Glutamatergic neuron (in vitro differentiated cells): ENCODE measurements at regions not wholly inside any gene's neighbourhood (a gene's known extent, or its start where the extent isn't known, plus 50 kb on each side); places are given as distances from the start of the nearest gene placed in this dataset.
"Not testable (repeated sequence)": the region's sequence is repeated elsewhere in the genome, so short reads cannot be mapped to it uniquely, and the experiment has no call there.

Experiments
- DNase-seq: peaks from one replicate; pipeline ENCODE4 v3.0.0; 2022
- H3K27ac Mint-ChIP-seq: one replicate; pipeline ENCODE4 v1.8.0; 2020; ENCODE audit warnings: mild to moderate bottlenecking, mixed read lengths, inconsistent platforms; ENCODE audit not compliant: unreplicated experiment
- H3K27me3 Mint-ChIP-seq: one replicate; pipeline ENCODE4 v1.8.0; 2020; ENCODE audit warnings: mild to moderate bottlenecking, moderate library complexity, mixed read lengths, inconsistent platforms; ENCODE audit not compliant: unreplicated experiment
- H3K36me3 Mint-ChIP-seq: one replicate; pipeline ENCODE4 v1.8.0; 2020; ENCODE audit warnings: mild to moderate bottlenecking, mixed read lengths, inconsistent platforms; ENCODE audit not compliant: unreplicated experiment
- H3K4me1 Mint-ChIP-seq: one replicate; pipeline ENCODE4 v1.8.0; 2020; ENCODE audit warnings: mild to moderate bottlenecking, low read depth, mixed read lengths, inconsistent platforms; ENCODE audit not compliant: unreplicated experiment
- H3K4me3 Mint-ChIP-seq: one replicate; pipeline ENCODE4 v1.8.0; 2020; ENCODE audit warnings: mild to moderate bottlenecking, mixed read lengths, inconsistent platforms; ENCODE audit not compliant: unreplicated experiment
- H3K9me3 Mint-ChIP-seq: one replicate; pipeline ENCODE4 v1.8.0; 2020; ENCODE audit warnings: mild to moderate bottlenecking, moderate library complexity, mixed read lengths, inconsistent platforms; ENCODE audit not compliant: unreplicated experiment
- TF ChIP-seq, protein P1 (sequence below): fragments of 200-600 bp; sonication (generic); IDR thresholded peaks from one replicate; pipeline ENCODE4 v1.5.0; 2021; ENCODE audit not compliant: partially characterized antibody, unreplicated experiment

DNA sequence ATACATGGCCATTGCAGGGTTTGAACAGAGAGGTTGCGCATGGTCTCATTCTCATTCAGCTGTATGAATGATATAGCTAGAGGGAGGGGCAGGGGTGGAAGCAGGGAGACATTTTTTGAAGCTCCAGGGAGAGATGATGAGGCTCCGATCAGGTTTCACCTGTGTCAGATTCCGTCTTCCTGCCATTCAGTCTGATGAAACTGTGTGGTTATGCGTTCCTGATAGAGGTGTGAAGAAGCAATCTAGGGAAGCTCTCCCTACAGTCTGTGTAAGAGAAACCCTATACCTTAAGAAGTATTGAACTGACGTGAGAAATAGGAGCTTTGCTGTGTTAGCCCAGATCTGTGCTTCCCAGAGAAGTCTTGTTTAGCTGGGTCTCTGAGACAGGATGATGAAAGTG lies 171.9 kb upstream of the NDN start:
- Mint-ChIP-seq H3K4me1 (peaks cover 8% of the 10 kb centered on the region), H3K36me3 (no peaks in the 10 kb centered on the region), H3K9me3 (peaks cover 3% of the 10 kb centered on the region), H3K27me3 (no peaks in the 10 kb centered on the region), H3K27ac (no peak overlapping the region), H3K4me3 (no peak overlapping the region)
- TF ChIP-seq, protein P1, sequence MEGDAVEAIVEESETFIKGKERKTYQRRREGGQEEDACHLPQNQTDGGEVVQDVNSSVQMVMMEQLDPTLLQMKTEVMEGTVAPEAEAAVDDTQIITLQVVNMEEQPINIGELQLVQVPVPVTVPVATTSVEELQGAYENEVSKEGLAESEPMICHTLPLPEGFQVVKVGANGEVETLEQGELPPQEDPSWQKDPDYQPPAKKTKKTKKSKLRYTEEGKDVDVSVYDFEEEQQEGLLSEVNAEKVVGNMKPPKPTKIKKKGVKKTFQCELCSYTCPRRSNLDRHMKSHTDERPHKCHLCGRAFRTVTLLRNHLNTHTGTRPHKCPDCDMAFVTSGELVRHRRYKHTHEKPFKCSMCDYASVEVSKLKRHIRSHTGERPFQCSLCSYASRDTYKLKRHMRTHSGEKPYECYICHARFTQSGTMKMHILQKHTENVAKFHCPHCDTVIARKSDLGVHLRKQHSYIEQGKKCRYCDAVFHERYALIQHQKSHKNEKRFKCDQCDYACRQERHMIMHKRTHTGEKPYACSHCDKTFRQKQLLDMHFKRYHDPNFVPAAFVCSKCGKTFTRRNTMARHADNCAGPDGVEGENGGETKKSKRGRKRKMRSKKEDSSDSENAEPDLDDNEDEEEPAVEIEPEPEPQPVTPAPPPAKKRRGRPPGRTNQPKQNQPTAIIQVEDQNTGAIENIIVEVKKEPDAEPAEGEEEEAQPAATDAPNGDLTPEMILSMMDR, result no peak
- DNase-seq, result no peak

DNA sequence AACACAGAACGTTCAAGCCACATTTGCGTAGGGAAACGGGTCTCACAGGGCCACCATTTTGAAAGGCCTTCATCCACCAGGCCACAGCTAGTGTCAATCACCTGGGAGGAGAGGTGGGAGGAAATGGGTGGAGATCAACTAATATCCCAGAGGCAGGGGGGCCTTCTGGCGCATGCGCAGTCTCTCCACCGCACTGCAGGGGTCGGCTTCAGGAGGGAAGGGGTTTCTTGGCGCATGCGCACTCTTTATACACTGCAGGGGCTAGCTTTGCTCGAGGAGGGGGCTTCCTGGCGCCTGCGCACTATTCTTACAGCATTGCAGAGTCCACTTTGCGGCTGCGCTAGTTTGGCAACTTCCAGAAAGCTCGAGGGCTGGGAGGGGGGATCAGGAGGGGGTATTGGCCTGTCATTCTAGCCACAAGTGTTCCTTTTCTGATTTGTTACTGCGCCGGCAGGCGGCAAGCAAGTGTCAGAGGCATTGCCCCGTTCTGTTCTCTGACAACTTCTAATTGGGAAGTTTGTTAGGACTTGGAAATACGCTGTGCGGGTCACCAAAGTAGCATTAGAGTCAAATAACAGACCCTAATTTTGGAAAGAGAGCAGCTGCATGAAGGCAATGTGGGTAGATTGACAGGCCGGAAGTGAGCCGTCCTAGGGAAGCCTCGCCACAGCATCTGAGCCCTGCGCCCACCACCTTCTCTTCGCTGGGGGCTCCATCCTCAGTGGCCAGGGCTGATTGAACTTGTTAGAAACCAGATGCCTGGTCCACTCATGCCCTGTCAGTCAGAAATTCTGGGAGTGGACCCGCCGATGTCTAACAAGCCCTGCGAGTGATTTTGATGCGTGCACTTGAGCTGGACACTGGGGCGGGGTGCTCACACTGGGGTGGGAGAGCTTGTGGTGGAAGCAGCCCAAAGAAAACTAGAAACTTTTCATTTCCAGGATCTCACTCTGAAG lies 173.5 kb upstream of the NDN start:
- no peaks in the 10 kb centered on the region for H3K36me3 Mint-ChIP-seq
- no peak overlapping the region for H3K27ac Mint-ChIP-seq
- peaks cover 3% of the 10 kb centered on the region for H3K9me3 Mint-ChIP-seq
- H3K4me1 Mint-ChIP-seq, result peaks cover 8% of the 10 kb centered on the region
- no peaks in the 10 kb centered on the region for H3K27me3 Mint-ChIP-seq
- TF ChIP-seq, protein P1, result no peak
- DNase-seq, result no peak
- no peak overlapping the region for H3K4me3 Mint-ChIP-seq

DNA sequence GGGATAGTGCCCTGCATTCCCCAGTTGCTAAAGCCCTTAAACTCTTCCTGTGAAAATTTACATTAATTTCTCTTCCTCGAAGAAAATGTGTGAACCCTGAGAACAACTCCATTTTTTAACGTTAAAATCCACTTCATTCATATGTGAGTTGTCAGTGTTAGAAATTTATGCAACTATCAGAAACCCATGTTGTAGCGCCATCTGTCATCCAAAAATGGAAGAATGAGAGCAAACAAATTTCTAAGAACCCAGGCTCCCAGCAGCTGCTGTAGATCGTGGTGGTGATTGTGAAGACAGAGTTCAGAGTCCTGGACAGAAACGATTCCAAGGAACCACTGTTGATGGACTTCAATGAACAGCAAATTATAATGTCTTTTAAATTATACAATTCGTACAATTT lies 179.7 kb upstream of the NDN start:
- H3K27ac Mint-ChIP-seq, result no peak overlapping the region

DNA sequence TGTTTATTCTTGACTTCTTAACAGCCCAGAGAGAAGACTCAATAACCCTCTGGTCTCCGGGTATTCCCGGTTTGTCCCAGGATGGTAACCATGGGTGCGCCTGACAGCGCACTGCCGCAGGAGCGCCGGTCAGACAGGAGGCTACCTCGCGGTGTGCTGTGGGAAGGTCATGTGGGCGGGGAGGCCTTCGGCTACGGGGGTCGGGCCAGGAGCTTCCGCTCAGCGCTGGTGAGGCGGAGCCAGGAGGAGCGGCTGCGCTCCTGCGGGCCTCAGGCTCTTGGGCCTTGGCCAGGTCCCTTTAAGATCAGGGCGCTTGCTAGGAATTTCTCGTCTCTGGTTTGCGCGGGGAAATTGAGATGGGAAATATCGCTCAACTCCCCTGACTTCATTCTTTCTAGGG lies 182.3 kb upstream of the NDN start:
- no peaks in the 10 kb centered on the region for H3K36me3 Mint-ChIP-seq
- peak; percentile 85 for DNase-seq
- H3K27ac Mint-ChIP-seq, result peak overlapping the region; percentile 82
- H3K27me3 Mint-ChIP-seq, result no peaks in the 10 kb centered on the region
- H3K9me3 Mint-ChIP-seq, result no peaks in the 10 kb centered on the region
- H3K4me1 Mint-ChIP-seq, result peaks cover 2% of the 10 kb centered on the region
- H3K4me3 Mint-ChIP-seq, result peak overlapping the region; percentile 90
- TF ChIP-seq, protein P1, result no peak

More for the DNA sequence above, 179.7 kb upstream of the NDN start:
- no peaks in the 10 kb centered on the region for H3K27me3 Mint-ChIP-seq
- TF ChIP-seq, protein P1, result no peak
- DNase-seq, result no peak
- peaks cover 2% of the 10 kb centered on the region for H3K4me1 Mint-ChIP-seq
- no peaks in the 10 kb centered on the region for H3K36me3 Mint-ChIP-seq
- H3K4me3 Mint-ChIP-seq, result no peak overlapping the region
- no peaks in the 10 kb centered on the region for H3K9me3 Mint-ChIP-seq

DNA sequence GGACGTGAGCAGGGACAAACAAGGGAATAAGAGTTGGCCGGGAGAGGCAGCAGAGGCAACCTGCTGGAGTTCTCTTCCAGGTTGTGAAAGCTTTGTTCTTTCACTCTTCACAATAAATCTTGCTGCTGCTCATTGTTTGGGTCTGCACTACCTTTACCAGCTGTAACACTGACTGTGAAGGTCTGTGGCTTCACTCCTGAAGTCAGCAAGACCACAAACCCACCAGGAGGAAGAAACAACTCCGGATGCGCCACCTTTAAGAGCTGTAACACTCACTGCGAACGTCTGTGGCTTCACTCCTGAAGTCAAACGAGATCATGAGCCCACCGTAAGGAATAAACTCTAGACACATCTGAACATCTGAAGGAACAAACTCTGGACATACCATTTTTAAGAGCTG lies 186.5 kb upstream of the NDN start:
- not testable (repeated sequence) for H3K27ac Mint-ChIP-seq, H3K4me1 Mint-ChIP-seq, DNase-seq, H3K4me3 Mint-ChIP-seq, H3K9me3 Mint-ChIP-seq, H3K36me3 Mint-ChIP-seq, H3K27me3 Mint-ChIP-seq
